SK-N-DZ (cell line): ENCODE measurements at regions not wholly inside any gene's neighbourhood (a gene's known extent, or its start where the extent isn't known, plus 50 kb on each side); places are given as distances from the start of the nearest gene placed in this dataset.

Experiments used
- DNase-seq: peaks from one replicate; pipeline ENCODE4 v3.0.0-alpha.2; 2015; ENCODE audit warnings: low spot score

GRCh38 chr15:25563596-25563995, 124.8 kb upstream of the UBE3A start:
- no peak for DNase-seq

DNA sequence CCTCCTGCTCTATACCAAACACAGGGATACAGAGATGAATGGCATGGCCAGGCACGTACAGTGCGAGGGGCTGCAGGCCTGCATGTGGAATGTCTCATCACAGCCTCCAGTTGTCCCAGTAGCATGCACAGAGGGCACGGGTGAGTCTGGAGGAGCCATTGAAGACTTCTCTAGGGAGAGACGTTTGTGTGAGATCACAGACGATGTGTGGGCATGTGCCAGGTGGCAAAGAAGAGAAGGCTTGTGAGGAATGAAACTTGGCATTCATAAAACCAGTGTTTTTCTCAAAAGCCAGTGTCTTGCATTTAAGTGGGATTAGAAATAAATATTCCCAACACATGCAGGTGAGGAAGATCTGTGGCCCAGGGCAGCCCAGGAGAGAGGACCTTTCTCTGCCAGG, 119.1 kb upstream of the UBE3A start:
- no peak for DNase-seq

DNA sequence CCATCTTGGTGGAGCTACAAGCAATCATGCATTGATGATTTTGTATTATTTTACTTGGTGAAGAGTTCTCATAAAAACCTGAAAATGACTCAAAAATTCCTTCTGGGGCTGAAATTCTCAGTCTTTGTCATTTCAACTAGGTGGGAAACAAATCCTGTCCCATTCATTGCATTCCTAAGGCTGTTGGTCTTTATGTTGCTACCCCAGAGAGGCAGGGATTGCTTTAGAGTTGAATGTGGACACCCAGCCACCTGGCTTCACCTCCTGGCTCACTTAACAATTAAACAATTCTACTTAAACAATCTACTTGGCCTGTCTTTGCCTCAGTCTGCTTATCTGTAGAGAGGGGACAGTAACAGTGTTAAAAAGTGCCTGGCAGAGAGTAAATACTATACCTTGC, 117.3 kb upstream of the UBE3A start:
- DNase-seq, result no peak

GRCh38 chr15:25554640-25555039, 115.8 kb upstream of the UBE3A start:
- DNase-seq, result no peak

DNA sequence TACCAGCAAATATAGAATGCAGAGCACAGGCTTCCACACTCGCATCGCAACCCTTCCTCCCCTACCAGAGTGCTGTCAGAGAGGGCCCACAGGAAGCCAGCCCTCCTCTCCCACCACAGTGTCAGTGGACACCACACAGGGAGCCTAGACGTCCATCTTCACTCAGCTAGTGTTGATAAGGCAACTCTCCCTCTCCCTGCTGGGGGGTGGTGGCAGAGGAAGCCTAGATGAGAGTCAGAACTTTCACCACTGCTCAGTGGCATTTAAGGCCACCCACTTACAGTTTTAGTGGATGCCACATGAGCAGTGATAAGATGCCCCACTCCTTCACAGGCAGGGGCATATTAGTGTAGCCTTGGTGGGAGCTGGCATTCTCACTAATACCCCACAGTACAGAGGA, 109.8 kb upstream of the UBE3A start:
- DNase-seq, result no peak

DNA sequence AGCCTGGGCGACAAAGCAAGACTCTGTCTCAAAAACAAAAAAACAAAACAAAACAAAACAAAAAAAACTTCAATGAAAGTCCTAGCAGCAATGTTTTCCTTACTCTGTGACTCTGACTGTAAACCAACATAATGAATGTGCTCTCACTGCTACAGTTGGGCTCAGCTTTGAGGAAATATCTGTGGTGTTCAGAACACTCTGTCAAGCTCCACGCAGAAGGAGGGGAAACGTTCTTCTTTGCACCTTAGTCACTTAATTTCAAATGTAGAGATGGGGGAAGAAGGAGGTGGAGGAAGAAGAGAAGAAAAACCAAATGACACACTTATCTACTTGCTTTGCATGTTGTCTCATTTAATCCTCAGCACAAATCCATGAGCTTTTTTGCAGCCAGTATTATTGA, 107.1 kb upstream of the UBE3A start:
- no peak for DNase-seq

- DNase-seq, result no peak
These were observed 106.2 kb upstream of the UBE3A start for GRCh38 chr15:25545017-25545416.

- no peak for DNase-seq
These were observed 105.3 kb upstream of the UBE3A start for GRCh38 chr15:25544076-25544475.

GRCh38 chr15:25543196-25543595, 104.4 kb upstream of the UBE3A start:
- no peak for DNase-seq

GRCh38 chr15:25541228-25541627, 102.4 kb upstream of the UBE3A start:
- DNase-seq, result no peak

DNA sequence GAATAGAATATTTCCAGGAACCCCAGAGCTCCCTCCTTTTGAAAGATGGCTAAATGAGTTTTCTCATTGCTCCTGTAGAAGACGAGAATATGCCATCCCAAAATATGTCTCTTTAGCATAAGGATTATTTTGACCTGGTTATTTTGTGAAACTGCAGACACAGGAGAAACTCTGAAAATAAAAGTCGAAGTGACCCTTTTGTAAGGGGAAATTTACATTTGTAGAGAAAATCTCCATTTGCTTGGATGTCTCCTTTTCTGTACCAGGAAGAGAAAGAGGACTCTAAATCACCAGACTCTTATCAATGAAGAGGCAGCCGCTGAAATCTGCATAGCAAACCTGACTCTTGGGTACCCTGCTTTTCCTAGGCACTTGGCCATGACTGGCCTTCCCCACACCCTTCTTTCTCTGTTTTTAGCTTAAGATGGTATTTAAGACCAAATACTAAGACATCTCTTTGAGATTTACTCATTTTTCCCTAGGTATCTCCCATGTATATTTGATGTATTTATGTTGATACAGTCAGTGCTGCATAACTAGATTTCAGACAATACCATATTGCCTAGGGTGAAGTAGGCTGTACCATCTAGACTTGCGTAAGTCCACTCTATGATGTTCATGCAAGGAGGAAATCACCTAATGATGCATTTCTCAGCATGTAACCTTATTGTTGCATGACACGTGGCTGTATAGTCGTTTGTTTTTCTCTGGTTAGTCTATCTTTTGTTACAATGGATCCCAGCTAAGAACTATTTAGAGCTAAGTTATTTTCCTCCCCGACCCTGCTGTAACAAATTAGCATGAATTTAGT, 98.2 kb upstream of the UBE3A start:
- no peak for DNase-seq

GRCh38 chr15:25535866-25536265, 97.0 kb upstream of the UBE3A start:
- DNase-seq, result no peak

GRCh38 chr15:25534293-25534692, 95.5 kb upstream of the UBE3A start:
- DNase-seq, result no peak

GRCh38 chr15:25532269-25533140, 93.7 kb upstream of the UBE3A start:
- no peak for DNase-seq

DNA sequence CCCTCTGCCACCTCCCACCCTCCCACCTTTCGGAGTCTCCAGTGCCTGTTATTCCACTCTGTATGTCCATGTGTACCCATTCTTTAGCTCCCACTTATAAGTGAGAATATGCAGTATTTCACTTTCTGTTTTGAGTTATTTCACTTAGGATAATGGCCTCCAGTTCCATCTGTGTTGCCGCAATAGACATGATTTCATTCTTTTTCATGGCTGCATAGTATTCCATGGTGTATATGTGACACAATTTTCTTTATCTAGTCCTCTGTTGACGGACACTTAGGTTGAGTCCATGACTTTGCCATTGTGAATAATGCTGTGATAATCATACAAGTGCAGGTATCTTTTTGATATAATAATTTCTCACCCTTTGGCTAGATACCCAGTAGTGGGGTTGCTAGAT, 91.0 kb upstream of the UBE3A start:
- DNase-seq, result no peak

GRCh38 chr15:25527118-25527517, 88.3 kb upstream of the UBE3A start:
- DNase-seq, result no peak

GRCh38 chr15:25525741-25526140, 86.9 kb upstream of the UBE3A start:
- DNase-seq, result no peak

DNA sequence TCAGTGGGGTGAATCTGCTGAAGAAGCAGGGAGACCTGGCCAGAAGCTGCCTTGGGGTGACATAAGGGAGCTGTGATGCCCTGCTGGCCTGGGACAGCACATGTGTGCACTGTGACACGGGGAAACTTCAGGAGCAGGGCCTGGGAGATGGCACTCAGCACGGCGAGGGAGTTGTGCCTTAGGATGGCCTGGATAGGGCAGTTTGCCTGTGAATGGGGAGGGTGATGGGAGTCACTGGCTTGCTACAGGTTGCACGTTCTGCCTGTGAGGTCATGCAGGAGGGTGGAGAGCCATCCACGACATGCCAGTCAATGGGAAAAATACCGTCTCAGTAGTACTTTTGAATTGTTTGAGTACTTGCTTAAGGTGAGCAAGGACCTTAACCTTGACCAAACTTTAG, 76.8 kb upstream of the UBE3A start:
- no peak for DNase-seq

DNA sequence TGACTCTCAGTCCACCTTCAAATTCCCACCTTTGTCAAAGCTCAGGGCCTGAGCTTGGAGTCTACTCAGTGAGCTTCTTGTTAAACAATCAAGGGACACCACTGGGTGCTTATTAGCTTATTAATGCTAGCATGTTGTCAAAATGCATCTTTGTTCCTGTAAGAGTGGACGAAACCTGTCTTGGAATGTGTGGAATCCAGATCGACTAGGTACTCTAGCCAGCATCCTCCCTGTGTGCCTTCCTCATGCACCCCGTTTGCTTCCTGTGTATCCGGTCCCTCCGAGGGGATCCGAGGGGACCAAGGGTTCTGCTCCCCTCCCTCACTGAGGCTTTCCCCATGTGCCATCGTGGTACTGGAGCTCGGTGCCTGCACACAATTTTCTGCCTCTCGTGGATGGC, 75.7 kb upstream of the UBE3A start:
- no peak for DNase-seq

- no peak for DNase-seq
These were observed 74.1 kb upstream of the UBE3A start for GRCh38 chr15:25512957-25513356.

DNA sequence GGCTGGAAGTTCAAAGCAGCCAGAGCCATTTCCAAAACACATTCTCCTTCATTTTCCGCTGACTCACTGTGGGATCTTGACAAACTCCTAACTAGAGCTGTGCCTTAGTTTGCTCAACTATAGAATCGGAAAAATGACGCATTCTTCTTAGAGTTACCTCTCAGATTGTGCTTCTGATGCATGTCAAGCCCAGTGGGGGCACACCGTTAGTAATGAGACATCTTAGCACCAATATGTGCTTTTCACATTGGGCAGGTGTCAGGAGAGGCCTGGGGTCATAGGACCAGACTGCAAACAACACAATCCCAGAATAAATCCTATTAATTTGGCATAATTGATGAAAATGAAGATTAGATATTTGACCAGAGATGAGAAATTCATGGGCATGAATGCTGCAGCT, 71.3 kb upstream of the UBE3A start:
- no peak for DNase-seq

- no peak for DNase-seq
These were observed 70.9 kb upstream of the UBE3A start for GRCh38 chr15:25509703-25510102.
